Vagina (tissue), 2 donors: ENCODE measurements at regions not wholly inside any gene's neighbourhood (a gene's known extent, or its start where the extent isn't known, plus 50 kb on each side); places are given as distances from the start of the nearest gene placed in this dataset.

Experiments used
- POLR2A ChIP-seq, 2 donors: fragments of 450-650 bp; IDR thresholded peaks; one replicate each; pipeline ENCODE4 v1.6.1; 2017; ENCODE audit warnings: antibody characterized with exemption in 2 of 2, mild to moderate bottlenecking in 2 of 2, moderate library complexity in 2 of 2
- POLR2AphosphoS5 ChIP-seq, 2 donors: sonication (generic); formaldehyde crosslinking; IDR thresholded peaks; one replicate each; pipeline ENCODE4 v1.9.0; 2017; ENCODE audit warnings: antibody characterized with exemption in 2 of 2, mild to moderate bottlenecking in 2 of 2, low read depth in 1 of 2; ENCODE audit not compliant: insufficient read depth in 1 of 2
- TF ChIP-seq, protein P1 (sequence below), 3 experiments: fragments of 450-650 bp in 2 of 3; fragments of 200-600 bp in 1 of 3; sonication (generic) in 1 of 3; IDR thresholded peaks; one replicate each; pipeline ENCODE4 v1.5.1; 2017 to 2019; ENCODE audit warnings: antibody characterized with exemption in 3 of 3, mild to moderate bottlenecking in 2 of 3, moderate library complexity in 2 of 3

DNA sequence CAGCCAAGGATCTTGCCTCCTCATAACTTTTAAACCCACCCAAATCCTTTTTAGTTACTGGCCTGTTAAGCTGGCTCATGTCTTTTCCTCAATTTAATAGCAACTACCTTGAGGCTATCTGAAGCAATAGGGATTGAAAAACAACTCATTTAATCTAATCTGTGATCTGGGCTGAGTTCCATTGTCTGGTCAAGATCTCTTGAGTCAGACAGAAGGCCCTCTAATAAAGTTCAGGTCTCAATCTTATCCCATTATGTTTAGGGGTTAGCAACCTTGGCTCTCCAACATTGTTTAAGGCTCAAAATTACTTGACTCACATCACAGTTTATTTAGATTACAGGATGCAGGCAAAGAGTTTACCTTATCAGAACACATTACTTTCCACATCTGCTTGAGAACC is 436.1 kb downstream of the ANKRD50 start:
- TF ChIP-seq, protein P1, sequence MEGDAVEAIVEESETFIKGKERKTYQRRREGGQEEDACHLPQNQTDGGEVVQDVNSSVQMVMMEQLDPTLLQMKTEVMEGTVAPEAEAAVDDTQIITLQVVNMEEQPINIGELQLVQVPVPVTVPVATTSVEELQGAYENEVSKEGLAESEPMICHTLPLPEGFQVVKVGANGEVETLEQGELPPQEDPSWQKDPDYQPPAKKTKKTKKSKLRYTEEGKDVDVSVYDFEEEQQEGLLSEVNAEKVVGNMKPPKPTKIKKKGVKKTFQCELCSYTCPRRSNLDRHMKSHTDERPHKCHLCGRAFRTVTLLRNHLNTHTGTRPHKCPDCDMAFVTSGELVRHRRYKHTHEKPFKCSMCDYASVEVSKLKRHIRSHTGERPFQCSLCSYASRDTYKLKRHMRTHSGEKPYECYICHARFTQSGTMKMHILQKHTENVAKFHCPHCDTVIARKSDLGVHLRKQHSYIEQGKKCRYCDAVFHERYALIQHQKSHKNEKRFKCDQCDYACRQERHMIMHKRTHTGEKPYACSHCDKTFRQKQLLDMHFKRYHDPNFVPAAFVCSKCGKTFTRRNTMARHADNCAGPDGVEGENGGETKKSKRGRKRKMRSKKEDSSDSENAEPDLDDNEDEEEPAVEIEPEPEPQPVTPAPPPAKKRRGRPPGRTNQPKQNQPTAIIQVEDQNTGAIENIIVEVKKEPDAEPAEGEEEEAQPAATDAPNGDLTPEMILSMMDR (IDR thresholded peaks at IDR 0.05) = no peak
- TF ChIP-seq POLR2A (IDR thresholded peaks at IDR 0.05) = no peak
- TF ChIP-seq POLR2AphosphoS5 (IDR thresholded peaks at IDR 0.05; ENCODE audit: insufficient read depth in 1 of 2, low read depth in 1 of 2) = no peak
